Neural progenitor cell (in vitro differentiated cells): ENCODE measurements at regions not wholly inside any gene's neighbourhood (a gene's known extent, or its start where the extent isn't known, plus 50 kb on each side); places are given as distances from the start of the nearest gene placed in this dataset.
A peak's percentile ranks its signal among the peaks of the same experiment; 100 is the strongest.

ENCODE experiments used
- DNase-seq: peaks from one replicate; pipeline ENCODE4 v3.0.0-alpha.2; 2016; ENCODE audit warnings: low spot score
- H2AFZ ChIP-seq: fragments of 200-600 bp; sonication (generic); replicated peaks from 2 replicates; pipeline ENCODE4 v1.6.1; 2016; ENCODE audit warnings: antibody characterized with exemption
- H3F3A ChIP-seq: fragments of 200-600 bp; sonication (generic); 2 replicates; pipeline ENCODE4 v1.6.1; 2016; ENCODE audit warnings: antibody characterized with exemption, low read depth
- H3K27ac ChIP-seq: fragments of 200-600 bp; sonication (generic); 2 replicates; pipeline ENCODE4 v1.5.1; 2016; ENCODE audit warnings: mild to moderate bottlenecking
- H3K27me3 ChIP-seq: fragments of 200-600 bp; sonication (generic); 2 replicates; pipeline ENCODE4 v1.6.1; 2016; ENCODE audit warnings: mild to moderate bottlenecking, moderate library complexity
- H3K36me3 ChIP-seq: fragments of 200-600 bp; sonication (generic); 2 replicates; pipeline ENCODE4 v1.5.1; 2016
- H3K4me1 ChIP-seq: fragments of 200-600 bp; sonication (generic); 2 replicates; pipeline ENCODE4 v1.6.1; 2016; ENCODE audit warnings: mixed run types
- H3K4me2 ChIP-seq: fragments of 200-600 bp; sonication (generic); 2 replicates; pipeline ENCODE4 v1.6.1; 2016
- H3K4me3 ChIP-seq: fragments of 200-600 bp; sonication (generic); 2 replicates; pipeline ENCODE4 v1.5.1; 2016
- H3K79me2 ChIP-seq: fragments of 200-600 bp; sonication (generic); 2 replicates; pipeline ENCODE4 v1.6.1; 2016; ENCODE audit warnings: low read depth
- H3K9ac ChIP-seq: fragments of 200-600 bp; sonication (generic); 2 replicates; pipeline ENCODE4 v1.6.1; 2016
- H3K9me3 ChIP-seq: fragments of 200-600 bp; sonication (generic); 2 replicates; pipeline ENCODE4 v1.5.1; 2016; ENCODE audit warnings: low read depth
- H4K20me1 ChIP-seq: fragments of 200-600 bp; sonication (generic); 2 replicates; pipeline ENCODE4 v1.6.1; 2016; ENCODE audit warnings: low read depth
- H3K27ac Mint-ChIP-seq: 3 replicates; pipeline ENCODE4 v1.8.0; 2021; ENCODE audit warnings: mixed read lengths
- H3K27me3 Mint-ChIP-seq: 2 replicates; pipeline ENCODE4 v1.8.0; 2022; ENCODE audit warnings: low read depth, mild to moderate bottlenecking, inconsistent platforms, moderate library complexity, mixed read lengths; ENCODE audit not compliant: insufficient read depth
- H3K36me3 Mint-ChIP-seq: 3 replicates; pipeline ENCODE4 v1.8.0; 2021; ENCODE audit warnings: mixed read lengths
- H3K4me1 Mint-ChIP-seq: 3 replicates; pipeline ENCODE4 v1.8.0; 2021; ENCODE audit warnings: mixed read lengths
- H3K4me3 Mint-ChIP-seq: 3 replicates; pipeline ENCODE4 v1.8.0; 2021; ENCODE audit warnings: mild to moderate bottlenecking, moderate library complexity, mixed read lengths
- H3K9me3 Mint-ChIP-seq: 3 replicates; pipeline ENCODE4 v1.8.0; 2020; ENCODE audit warnings: mixed read lengths
- CTCF ChIP-seq: fragments of 200-600 bp; sonication (generic); IDR thresholded peaks from 2 replicates; pipeline ENCODE4 v1.5.1; 2017; ENCODE audit warnings: antibody characterized with exemption, mild to moderate bottlenecking
- EZH2 ChIP-seq: fragments of 200-600 bp; sonication (generic); IDR thresholded peaks from 2 replicates; pipeline ENCODE4 v1.6.1; 2017; ENCODE audit warnings: antibody characterized with exemption, mild to moderate bottlenecking, moderate library complexity
- EZH2phosphoT487 ChIP-seq: fragments of 200-600 bp; sonication (generic); IDR thresholded peaks from 2 replicates; pipeline ENCODE4 v1.6.1; 2017; ENCODE audit warnings: antibody characterized with exemption

- Mint-ChIP-seq H3K9me3 (peaks cover 36% of the 10 kb centered on the region), H3K4me3 (peak overlapping the region; percentile 57), H3K27ac (peak overlapping the region; percentile 94), H3K4me1 (peaks cover 27% of the 10 kb centered on the region), H3K27me3 (peaks cover 4% of the 10 kb centered on the region), H3K36me3 (peaks cover 12% of the 10 kb centered on the region)
- Histone ChIP-seq H3K36me3 (no peaks in the 10 kb centered on the region), H2AFZ (no peak overlapping the region), H3K4me2 (peak overlapping the region; percentile 59), H3K9ac (no peak overlapping the region), H3K27ac (peak overlapping the region; percentile 23), H3K4me1 (peaks cover 19% of the 10 kb centered on the region), H3K27me3 (no peaks in the 10 kb centered on the region), H3K79me2 (no peaks in the 10 kb centered on the region), H3F3A (peaks cover 22% of the 10 kb centered on the region), H3K9me3 (no peaks in the 10 kb centered on the region), H4K20me1 (no peaks in the 10 kb centered on the region), H3K4me3 (no peak overlapping the region)
- DNase-seq: peak; percentile 86
- TF ChIP-seq EZH2 (no peak), EZH2phosphoT487 (no peak), CTCF (peak; percentile 59)
Observed at GRCh38 chr17:13140750-13141149, 122.9 kb upstream of the ELAC2 start.

- Histone ChIP-seq H3K27ac (peak overlapping the region; percentile 21), H3K79me2 (no peaks in the 10 kb centered on the region), H3K27me3 (no peaks in the 10 kb centered on the region), H3K4me2 (peak overlapping the region; percentile 63), H2AFZ (no peak overlapping the region), H4K20me1 (no peaks in the 10 kb centered on the region), H3K4me3 (peak overlapping the region; percentile 11), H3K36me3 (no peaks in the 10 kb centered on the region), H3K9me3 (no peaks in the 10 kb centered on the region), H3F3A (peaks cover 21% of the 10 kb centered on the region), H3K9ac (no peak overlapping the region), H3K4me1 (peaks cover 28% of the 10 kb centered on the region)
- TF ChIP-seq CTCF (no peak), EZH2 (no peak), EZH2phosphoT487 (no peak)
- peaks cover 4% of the 10 kb centered on the region for H3K27me3 Mint-ChIP-seq
- peak; percentile 83 for DNase-seq
- H3K27ac Mint-ChIP-seq: peak overlapping the region; percentile 83
- H3K4me3 Mint-ChIP-seq: no peak overlapping the region
- peaks cover 36% of the 10 kb centered on the region for H3K9me3 Mint-ChIP-seq
- peaks cover 26% of the 10 kb centered on the region for H3K4me1 Mint-ChIP-seq
- peaks cover 13% of the 10 kb centered on the region for H3K36me3 Mint-ChIP-seq
Observed at GRCh38 chr17:13135506-13135905, 117.7 kb upstream of the ELAC2 start.

DNA sequence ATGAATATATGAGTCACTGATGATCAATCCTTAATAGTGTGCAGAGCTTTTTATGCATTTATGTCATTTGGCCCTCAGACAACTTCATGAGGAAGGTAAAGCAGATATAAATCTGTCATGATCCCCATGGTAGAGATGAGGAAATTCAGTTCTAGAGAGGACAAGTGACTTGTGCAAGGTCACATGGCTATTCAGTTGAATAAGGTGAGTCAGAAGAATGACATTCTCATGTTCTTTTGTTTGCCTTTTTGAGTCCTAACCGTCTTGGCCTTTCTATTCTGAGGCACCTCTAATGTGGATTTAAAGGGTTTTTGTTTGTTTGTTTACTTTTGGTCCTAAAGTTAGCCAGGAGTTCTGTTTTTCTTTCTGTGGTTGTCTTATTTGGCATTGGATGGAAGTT is 116.2 kb upstream of the ELAC2 start:
- Histone ChIP-seq H3K4me2 (peak overlapping the region; percentile 63), H3K27ac (no peak overlapping the region), H3K4me3 (no peak overlapping the region), H2AFZ (no peak overlapping the region), H3F3A (peaks cover 17% of the 10 kb centered on the region), H3K27me3 (no peaks in the 10 kb centered on the region), H4K20me1 (no peaks in the 10 kb centered on the region), H3K9me3 (no peaks in the 10 kb centered on the region), H3K79me2 (no peaks in the 10 kb centered on the region), H3K4me1 (peaks cover 25% of the 10 kb centered on the region), H3K36me3 (no peaks in the 10 kb centered on the region), H3K9ac (no peak overlapping the region)
- no peak for TF ChIP-seq EZH2phosphoT487
- TF ChIP-seq EZH2: no peak
- TF ChIP-seq CTCF: no peak
- Mint-ChIP-seq H3K36me3 (peaks cover 11% of the 10 kb centered on the region), H3K27ac (peak overlapping the region; percentile 61), H3K4me3 (no peak overlapping the region), H3K4me1 (peaks cover 24% of the 10 kb centered on the region), H3K9me3 (peaks cover 25% of the 10 kb centered on the region), H3K27me3 (peaks cover 4% of the 10 kb centered on the region)
- DNase-seq: no peak
